CD1c-positive myeloid dendritic cell (primary cell): ENCODE measurements at regions not wholly inside any gene's neighbourhood (a gene's known extent, or its start where the extent isn't known, plus 50 kb on each side); places are given as distances from the start of the nearest gene placed in this dataset.
A peak's percentile ranks its signal among the peaks of the same experiment; 100 is the strongest.

Source experiments
- DNase-seq: peaks from one replicate; pipeline ENCODE4 v3.0.0-alpha.2; 2016; ENCODE audit errors: extremely low spot score

DNA sequence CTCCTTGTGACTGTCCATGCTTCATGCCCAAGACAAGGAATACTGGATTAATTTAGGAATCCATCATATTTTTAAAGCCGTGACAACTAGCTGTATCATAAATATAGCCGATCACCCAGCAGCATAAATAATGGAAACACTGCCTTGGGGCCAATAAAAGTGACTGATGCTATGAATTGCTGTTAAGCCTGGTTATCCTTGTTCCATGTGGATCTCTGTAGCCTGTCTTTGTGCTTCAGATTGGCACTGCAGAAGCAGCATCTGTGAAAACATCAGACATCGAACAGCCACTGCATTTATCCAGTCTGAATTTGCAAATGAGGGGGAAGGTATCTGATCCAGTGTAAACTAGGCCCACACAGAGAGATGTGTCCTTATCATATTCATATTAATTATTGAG is 1181.8 kb downstream of the SORCS1 start:
- no peak for DNase-seq

GRCh38 chr10:105981679-105982078 is 1182.8 kb downstream of the SORCS1 start:
- DNase-seq, result no peak

DNA sequence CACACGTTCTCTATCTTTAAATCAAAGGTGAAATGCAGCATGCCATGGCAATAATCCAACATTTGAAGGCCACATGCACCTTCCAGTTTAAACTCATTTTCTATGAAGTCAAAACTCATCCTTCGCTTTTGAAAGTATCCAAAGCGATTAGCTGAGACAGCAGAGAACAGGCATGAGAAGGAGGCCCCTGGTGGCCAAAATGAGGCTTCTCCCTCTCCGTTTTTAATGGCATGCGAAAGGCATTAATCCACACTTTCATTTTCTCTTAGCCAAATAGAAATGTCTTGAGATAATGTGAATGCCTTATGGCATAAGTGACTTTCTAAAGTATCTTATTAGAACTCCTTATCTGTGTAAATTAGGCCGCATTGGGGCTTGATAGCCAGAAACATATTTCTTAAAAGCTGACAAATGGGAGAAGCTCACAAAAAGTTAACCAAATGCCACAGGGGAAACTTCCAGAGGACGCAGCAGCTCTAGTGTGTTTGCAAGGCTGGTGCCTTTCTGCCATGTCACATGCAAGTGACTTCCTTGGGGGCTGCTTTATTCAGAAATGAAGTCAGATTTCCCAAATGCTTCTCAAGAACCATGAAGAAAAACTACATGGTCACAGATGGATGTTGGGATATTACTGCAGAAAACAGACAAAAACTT is 1189.6 kb downstream of the SORCS1 start:
- no peak for DNase-seq

GRCh38 chr10:105973902-105974301 is 1190.6 kb downstream of the SORCS1 start:
- DNase-seq, result no peak

DNA sequence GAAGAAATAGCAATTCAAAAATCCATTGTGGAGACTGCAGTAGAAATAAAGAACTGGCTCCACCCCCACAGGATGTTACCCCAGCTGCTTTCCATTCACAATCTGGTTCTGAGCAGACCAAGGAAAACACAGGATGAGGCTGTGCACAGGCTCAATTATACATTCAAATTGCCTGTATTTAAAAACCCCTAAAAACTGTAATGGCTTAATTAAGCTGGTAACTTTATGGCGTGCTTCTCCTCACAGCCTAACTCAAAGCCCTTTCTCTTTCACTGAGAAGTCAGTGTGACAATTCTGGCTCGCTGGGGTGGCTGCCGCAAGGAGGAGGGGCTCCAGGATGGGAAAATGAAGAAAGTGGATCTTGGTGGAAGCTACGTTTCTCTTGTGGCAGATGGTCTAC is 1191.1 kb downstream of the SORCS1 start:
- DNase-seq, result no peak

- no peak for DNase-seq
Observed at GRCh38 chr10:105971460-105971859, 1193.0 kb downstream of the SORCS1 start.

- DNase-seq, result no peak
Observed at GRCh38 chr10:105969884-105970377, 1194.6 kb downstream of the SORCS1 start.

DNA sequence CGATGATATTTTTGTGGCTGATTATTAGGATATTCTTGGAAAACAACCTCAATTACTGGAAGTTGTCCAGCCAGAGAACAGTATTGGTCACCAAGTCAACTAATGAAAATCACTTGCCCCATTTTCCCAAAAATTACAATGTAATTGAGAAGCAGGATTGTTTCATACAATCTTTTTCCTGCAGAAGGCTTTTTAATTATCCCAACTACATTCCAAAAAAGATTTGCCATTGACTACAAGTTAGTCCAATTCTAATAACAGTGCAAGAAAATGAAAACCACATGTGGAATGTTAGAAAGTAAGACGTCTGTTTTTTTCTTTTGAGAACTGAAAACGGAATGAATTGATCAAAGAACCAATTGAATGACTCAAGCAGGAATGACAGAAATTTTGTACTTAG is 1195.8 kb downstream of the SORCS1 start:
- DNase-seq, result no peak

DNA sequence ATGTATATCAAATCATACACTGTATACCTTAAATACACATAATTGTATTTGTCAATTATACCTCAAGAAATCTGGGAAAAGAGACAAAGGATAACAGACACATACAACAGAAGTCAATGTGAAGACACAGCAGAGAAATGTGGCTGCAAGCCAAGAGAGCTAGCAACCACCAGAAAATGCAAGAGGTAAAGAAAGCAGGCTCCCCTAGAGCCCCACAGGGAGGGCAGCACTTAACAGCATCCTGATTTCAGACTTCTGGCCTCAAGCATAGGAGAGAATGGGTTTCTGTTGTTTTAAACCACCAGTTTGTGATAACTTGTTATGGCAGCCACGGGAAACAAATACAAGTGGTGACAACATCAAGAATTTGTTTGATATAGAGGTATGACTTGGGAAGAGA is 1197.2 kb downstream of the SORCS1 start:
- DNase-seq, result no peak

GRCh38 chr10:105965141-105965540 is 1199.4 kb downstream of the SORCS1 start:
- no peak for DNase-seq

DNA sequence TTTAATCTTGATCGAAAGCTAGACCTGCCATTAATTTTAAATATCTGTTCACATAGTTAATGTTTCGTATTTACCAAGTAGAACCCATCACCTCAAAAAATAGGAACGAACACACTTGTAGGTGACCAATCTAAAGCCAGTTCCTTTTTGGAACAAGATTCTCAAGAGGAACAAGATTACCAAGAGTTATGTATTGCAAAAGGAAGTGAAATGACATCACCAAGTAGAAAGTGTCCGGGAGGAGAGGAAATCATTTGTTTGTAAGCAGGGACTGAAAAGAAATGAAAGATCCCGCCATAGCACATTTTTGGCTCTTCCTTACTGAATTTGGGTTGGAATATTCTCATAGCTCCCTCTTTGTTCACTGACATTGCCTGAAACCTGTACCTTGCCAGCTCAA is 1200.5 kb downstream of the SORCS1 start:
- DNase-seq, result no peak

GRCh38 chr10:105963334-105963884 is 1201.1 kb downstream of the SORCS1 start:
- DNase-seq, result no peak

GRCh38 chr10:105956550-105956949 is 1208.0 kb downstream of the SORCS1 start:
- DNase-seq, result no peak

GRCh38 chr10:105953861-105954260 is 1210.6 kb downstream of the SORCS1 start:
- DNase-seq, result no peak

DNA sequence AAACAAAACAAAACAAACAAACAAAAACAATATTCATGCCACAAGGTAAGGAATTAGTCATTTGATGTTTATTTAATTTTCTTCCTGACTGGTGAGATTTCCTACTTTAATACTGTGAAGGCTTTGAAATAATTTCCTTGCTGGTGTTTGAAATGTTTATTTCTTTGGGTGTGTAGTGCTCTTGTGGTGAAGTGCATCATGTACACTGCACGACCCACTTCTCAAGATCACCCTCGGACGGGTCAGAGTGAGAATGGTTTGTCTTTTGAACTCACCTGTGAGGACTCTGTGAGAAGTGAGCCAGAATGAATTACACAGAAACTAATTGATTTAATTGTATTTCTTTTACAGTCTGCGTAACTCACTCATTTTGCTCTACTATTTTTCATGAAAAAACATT is 1211.5 kb downstream of the SORCS1 start:
- no peak for DNase-seq

GRCh38 chr10:105952153-105952552 is 1212.4 kb downstream of the SORCS1 start:
- no peak for DNase-seq

- DNase-seq, result peak; percentile 4
Observed at GRCh38 chr10:105950410-105950809, 1214.1 kb downstream of the SORCS1 start.

DNA sequence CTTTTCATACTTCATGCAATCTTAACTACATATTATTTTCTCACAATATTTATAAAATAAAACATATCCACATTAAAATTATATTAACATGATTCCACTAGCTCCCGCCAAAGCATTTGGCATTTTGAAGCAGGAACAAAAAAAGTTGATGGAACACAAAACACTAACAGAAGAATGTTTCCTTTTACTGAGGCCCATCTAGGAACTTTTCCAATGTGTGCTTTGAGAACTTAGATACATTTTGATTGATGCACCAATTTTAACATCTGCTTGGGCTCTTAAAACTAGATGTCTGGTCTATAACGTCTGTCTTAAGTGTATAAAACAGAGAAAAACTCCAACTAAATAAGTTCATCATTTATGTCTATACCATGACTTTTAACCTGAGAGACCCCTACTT is 1214.8 kb downstream of the SORCS1 start:
- no peak for DNase-seq

GRCh38 chr10:105925045-105925785 is 1239.3 kb downstream of the SORCS1 start:
- DNase-seq, result no peak

DNA sequence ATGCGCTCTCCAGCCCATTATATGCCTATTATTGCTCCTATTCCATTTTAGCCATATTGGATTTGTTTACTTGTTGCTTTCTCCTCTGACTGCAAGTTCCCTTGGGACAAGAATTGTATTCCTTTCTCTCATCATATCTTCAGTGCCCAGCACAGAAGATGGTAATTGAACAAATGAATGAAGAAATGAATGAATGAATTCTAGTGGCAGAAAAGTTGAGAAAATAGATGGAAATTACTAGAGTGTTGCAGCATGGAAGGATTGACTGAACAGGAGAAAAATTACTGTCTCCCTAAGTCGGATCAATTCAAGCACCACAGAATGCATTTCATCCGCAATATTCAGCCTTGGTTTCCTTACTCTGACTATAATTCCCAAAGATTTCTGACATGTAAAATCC is 1243.2 kb downstream of the SORCS1 start:
- no peak for DNase-seq

GRCh38 chr10:105914432-105914831 is 1250.1 kb downstream of the SORCS1 start:
- DNase-seq, result no peak

GRCh38 chr10:105908701-105909100 is 1255.8 kb downstream of the SORCS1 start:
- DNase-seq, result no peak

- no peak for DNase-seq
Observed at GRCh38 chr10:105885495-105885894, 1244.4 kb downstream of the SORCS3 start.
